NCI-H128 (cell line): ENCODE measurements at regions not wholly inside any gene's neighbourhood (a gene's known extent, or its start where the extent isn't known, plus 50 kb on each side); places are given as distances from the start of the nearest gene placed in this dataset.

Source experiments
- DNase-seq: peaks from one replicate; lab custom pipeline; 2025; ENCODE audit not compliant: unreplicated experiment; lab: John Stamatoyannopoulos, UW

DNA sequence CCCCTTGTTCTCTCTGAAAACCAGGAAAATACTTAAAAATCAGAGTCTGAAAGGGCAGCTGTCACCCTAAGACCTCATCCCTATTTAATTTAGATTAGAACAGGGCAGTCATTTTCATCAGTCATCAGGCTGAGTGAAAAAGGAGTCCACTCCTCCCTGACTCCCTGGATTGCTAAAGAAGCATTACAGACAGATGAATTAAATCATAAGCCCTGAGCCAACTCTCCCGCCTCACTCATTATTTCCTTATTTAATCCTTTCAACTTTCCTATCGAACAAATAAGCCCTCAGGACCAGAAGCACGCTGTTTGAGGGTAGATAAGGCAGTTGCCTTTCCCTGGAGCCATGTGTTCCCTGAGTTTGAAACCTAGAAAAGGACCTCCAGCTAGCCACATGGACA is 201.9 kb upstream of the ANKRD55 start:
- DNase-seq = no peak

DNA sequence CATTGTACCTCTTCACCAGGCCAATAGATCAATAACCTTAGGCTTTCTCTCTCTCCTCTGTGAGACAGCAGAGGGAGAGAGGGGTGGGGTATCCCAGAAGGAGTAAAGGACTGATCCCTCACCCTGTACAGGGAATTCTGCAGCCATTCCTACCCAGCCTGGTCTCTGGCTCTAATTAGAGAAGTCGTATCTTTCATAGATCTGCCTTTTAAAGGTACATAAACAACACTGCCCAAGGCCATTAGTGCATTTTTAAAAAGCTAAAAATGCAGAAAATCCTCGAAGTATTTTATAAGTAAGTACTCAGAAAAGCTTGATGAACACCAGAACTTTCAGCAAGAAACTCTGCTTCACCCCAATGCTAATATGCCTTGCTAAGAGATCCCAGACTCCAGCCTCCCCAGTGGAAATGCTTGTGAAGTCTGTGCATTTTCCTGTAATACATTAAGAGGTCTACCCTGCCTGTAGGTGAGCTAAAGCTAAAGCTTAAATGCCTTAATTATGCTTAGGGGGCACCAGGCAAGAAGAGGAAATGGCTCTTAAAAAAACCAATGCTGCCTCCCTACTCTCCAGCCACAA is 200.0 kb upstream of the ANKRD55 start:
- DNase-seq = no peak

DNA sequence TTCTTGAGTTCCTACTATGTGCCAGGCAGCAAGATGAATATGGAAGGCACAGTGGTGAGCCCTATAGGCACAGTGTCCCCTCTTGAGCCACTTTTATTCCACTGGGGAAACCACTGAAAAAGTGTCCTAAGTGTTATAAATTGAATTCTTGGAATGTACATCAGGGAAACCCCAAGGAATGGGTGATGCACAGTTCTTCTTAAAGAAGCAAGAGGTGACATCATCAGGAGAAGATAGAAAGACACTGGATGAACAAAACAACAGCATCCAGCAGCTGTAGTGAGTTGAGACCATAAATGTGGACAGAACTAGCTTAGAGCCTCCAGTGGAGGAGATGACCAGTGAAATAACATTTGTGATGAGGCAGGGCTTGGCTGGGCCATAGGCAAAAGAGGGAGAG is 199.2 kb upstream of the ANKRD55 start:
- DNase-seq = no peak

DNA sequence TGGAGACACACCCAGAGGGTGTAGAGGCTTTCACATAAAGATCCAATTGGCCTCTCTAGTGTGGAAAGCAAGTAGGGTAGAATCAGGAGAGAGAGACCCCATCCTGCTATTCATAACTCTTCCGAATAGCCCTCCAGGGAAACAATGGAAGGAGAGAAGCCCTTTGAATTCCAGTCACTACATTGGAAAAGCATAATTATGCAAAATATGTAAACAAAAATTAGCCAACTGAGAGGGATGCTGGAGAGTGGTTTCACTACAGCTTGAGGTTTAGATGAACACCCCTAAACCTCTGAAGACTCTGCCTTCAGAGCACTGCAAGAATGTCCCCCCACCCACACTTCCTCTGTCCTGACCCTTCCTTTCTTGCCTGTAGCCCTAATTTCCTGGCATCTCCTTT is 197.3 kb upstream of the ANKRD55 start:
- DNase-seq = no peak

DNA sequence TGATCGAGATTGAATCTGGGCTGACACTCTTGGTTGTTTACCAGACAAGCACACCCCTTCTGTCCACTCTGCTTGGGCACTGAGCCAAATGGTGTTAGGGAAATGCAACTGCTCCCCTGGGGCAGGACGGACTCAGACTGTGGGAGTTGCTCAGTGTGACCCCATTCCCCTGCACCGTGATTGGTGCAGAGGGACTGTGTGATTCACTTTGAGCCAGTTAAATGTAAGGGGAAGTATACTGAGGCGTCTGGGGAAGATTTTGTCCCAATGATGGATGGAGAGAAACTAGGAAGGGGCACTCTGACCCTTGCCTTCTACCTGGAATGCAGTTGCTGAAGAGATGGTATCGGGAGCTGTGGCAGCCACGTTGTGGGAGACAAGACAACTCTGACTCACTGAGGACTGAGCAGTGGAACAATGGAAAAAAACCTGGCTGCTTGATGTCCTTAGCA is 196.0 kb upstream of the ANKRD55 start:
- DNase-seq = no peak

DNA sequence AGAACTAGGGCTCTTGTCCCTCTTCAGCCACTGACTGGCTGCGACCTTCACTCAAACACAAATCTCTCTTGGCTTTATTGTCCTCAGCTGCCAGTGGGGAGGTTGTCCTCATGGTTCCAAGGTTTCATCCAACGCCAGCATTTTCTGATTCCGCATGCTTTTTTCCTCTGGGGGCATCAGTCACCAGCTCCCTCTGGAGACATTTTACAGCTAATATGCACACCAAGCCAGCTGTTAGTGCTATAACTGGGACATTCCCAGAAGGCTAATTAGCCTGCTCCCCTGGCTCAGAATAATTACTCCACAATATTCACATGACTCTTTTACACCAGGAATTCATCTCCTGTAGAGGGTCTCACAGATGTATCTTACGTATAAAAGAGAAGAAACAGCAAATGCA is 193.6 kb upstream of the ANKRD55 start:
- DNase-seq = no peak

DNA sequence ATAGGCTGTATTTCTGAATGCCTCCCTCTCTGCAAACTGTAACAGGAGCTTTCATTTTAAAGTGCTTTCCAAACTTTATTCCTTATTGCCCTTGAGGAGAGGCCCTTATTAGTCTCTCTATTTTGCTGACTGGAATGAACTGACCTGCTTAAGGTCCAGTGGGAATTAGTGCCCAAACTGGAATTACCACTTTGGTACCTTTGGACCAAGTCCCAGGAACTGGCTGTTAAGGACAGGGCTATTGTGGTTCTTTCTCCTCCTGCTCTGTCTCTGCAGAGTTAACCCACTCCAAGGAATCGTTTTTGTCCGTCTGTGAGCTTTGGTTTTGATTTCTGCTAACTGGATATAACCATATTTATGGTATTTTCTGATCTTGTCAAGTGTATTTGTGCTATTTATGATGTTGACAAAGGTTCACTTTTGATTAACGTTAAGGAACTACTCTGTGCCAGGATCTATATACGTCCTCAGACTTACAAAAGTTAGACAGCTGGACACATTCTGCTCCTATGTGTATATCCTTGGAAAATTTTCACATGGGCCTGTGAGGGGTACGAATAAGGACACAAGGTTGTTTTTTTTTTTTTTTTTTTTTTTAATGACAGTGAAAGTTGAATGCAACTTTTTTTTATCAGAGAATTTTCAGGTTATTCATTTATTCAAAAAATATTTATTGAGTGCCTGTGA is 189.1 kb upstream of the ANKRD55 start:
- no peak for DNase-seq

DNA sequence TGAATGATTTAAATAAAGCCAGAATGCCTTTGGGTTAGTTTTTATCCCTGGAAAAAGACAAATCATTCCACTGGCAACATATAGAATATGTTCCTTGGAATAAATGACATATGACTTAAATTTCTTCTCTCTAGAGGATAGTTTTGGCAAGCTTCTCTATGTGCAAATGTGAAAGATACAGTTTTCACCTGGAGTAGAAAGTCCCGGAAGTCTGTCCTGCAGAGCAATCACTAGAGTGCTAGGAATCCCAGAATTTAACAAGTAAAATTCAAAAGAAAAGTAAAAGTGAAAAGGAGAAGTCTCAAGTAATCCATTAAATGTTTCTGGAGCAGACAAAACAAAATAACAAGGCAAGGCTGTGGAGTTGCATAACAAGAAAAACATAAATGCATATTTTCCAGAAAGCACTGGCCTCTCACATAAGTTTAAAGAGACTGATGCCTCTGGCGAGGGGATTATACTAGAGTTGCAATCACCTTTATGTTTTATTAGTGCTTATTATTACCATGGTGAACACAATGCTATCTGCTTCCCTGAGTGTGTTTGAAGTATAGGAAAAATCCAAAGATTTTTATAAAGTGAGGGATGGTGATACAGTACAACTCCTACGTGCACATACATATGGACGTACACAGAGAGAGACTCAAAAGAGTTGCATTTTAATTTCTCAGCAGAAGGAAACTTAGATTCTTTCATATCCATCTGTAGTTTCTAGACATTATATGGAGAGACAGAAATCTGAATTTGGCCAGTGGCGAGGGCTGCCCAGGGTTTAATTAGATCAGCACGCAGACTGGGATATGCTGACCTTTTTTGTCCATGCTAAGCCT is 188.3 kb upstream of the ANKRD55 start:
- DNase-seq = no peak

DNA sequence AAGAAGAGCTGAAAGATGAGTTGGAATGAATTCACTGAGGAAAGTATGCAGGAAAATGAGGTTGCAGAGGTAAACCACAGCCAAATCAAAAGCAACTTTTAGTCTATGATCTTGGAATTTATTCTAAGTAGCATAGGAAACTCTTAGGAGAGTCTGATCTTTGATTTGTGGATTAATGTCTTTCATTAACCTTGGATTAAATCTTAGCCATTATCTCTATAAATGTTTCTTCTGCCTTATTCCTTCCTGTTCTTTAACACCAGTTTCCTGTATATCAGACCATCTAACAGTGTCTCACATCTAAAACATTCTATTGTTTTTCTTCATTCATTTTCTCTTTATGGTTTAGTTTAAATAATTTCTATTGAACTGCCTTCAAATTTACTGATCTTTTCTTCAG is 187.2 kb upstream of the ANKRD55 start:
- DNase-seq = no peak

DNA sequence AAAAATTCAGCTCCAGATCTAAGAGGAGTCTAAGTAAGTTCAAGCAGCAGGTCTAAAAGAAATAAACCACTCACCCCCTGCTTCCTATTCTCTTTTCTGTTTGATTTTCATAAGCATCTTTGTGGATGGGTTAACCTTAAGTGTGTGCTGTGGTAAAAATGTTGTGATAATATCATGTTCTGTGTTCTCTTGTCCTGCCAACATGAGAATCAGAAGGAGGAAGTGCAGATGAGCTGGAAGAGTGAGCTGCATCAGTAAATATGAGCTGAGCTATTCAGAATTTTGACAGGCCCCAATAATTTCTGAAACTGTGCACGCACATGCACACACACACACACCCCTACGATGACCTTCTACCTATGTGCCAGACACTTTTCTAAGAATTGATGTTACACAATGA is 186.5 kb upstream of the ANKRD55 start:
- DNase-seq = no peak

DNA sequence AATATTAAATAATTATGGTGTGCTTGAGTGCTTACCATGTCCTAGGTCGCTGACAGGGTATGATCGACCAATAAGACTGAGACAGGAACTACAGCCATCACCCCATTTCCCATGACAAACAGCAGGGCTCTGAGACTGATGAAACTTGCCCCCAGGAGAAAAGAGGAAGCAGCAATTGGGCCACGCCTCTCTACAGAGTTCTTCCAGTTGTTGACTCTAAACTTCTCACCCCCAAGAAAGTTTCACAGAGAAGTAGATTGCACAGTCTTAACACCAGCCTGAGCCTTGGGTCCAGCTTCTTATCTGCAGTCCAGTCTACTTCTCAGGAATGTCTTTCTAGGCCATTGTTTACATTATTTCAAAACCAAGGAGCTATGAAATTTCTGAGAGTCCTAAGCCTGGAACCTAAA is 182.2 kb upstream of the ANKRD55 start:
- DNase-seq = no peak

DNA sequence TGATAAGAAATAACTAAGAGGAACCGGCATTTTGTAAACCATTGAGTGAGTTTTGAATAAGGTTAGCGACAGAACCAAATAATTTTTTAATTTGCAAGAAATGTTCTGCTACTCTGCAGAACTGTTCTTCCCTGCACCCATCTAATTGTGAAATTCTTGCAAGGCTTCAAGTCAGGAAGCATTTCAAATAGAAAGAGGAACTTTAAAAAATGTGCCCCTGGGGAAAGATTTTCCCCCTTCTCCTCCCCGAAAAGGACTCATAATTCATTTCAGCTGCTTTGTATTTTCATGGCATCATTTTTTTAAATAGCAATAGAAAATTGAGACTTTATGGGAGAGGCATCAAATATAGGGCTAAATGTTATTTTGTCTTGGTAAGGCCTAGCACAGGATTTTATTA is 180.9 kb upstream of the ANKRD55 start:
- DNase-seq = no peak

DNA sequence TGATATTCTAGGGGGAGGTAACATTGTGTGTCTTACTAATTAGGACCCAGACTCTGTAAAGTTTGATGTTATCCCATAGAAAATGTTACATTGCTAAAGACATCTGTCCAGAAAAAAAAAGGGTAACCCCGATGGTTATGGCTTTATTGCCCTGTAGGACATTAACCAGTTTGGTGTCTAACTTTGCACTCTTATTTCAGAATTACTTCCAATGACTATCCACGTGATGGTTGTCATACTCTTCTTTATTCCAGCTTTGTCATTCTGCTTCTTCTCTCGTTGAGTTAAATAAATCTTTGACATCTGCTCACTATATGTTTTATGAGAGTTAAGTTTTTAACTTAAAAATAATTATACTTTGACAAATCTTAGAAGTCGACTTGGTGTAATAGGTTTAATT is 180.4 kb upstream of the ANKRD55 start:
- DNase-seq = no peak

DNA sequence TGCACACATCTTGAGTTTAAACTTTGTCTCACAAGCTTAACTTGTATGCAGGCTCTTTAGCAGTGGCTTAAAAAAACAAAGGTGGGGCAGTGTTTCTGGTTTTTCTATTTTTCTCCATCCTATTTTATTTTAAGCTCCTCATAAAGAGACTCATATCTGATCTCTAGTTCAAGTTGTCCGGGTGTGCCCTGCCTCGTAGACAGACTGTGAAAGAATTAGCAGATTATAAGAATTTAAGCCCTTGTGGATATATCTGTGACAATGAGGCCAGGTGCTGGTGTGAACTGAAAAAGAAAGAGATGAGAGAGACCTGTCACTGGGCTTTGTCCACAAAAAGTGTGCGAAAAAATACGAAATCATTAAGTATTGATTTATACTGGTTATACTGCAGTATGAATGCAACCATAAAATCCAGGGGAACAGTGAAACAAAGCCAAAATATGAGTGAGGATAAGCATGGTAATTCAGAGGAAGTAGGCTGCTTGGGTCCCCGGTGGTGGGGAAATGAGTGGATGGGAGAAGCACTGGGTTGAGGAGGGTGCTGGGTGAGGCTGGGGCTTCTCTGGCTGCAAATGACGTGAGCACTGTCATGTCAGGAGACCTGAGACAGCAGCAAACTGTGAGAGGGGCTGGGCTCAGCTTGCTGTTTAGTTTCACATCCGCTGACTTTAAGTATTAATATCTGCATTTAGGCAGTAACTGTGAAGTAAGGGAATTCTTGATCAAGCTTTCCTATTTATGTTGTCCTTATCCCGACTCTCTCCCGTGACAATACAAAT is 179.7 kb upstream of the ANKRD55 start:
- DNase-seq = no peak

DNA sequence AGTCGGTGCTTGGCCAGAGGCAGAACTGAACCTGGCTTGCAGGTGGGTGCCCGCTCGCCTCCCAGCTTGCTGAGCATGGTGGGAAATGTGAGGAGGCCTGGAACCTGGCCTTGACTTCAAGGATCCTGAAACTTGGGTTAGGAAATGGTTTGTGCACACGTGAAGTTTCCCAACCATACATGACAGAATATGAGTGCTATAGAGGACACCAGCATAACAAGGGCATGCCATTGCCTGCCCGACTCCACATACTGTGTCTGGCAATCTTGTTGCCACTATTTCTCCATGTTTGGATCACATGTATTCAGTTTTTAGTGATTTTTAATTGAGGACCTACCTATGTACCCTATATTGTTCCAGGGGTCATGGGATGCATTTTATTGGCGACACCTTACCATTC is 177.6 kb upstream of the ANKRD55 start:
- no peak for DNase-seq

DNA sequence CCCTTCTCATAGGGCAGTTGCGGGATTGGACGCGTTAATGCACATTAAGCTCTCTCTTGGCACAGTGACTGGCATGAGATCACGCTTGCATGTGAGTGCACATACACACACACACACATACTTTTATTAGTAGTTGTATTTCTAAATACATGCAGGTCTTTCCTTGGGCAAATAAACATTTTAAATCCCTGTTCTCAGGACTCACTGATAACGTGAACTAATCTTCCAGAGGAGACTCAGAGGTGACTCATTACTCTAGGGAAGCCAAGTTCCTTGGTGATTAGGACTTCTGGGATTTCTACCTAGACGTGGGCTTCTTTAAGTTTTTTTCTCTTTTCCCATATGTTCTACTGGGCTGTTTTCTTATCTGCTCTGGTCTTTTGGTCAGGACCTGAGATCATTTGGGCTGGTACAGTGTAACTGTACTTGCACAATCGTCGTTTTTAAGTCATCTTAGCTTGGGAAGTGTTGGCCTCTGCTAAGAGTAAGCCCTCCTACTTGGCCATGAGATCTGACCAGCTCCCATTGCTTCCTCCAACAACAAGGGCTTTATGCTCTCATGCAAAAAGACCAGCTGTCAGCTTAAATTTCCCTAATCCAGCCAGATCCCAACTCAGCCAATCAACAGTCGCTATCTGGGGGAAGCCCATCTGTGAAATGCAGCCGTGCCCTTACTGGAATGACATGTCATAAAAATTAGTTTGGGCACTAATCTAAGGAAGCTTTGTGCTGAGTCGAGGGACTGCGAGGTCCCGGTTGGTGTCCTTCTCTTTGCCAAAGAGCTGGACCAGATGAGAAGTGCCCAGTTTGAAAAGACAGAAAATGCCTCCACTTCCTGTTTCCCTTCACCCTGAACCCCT is 176.4 kb upstream of the ANKRD55 start:
- no peak for DNase-seq

DNA sequence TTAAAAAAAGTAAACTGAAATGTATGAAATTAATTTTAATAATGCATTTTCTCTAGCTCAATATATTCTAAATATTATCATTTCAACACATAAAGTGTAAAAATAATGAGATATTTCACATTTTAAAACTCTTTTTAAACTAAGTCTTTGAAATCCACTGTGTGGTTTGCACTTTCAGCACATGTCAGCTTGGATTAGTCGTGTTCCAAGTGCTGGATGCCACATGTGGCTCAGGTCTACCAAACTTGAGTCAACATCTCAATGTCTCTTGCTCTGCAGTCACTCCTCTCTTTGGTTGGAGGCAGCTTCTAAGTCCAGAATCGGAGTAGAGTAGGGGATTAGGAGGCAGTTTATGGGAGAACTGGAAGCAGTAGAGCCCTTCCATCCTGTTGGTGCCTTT is 173.7 kb upstream of the ANKRD55 start:
- no peak for DNase-seq

DNA sequence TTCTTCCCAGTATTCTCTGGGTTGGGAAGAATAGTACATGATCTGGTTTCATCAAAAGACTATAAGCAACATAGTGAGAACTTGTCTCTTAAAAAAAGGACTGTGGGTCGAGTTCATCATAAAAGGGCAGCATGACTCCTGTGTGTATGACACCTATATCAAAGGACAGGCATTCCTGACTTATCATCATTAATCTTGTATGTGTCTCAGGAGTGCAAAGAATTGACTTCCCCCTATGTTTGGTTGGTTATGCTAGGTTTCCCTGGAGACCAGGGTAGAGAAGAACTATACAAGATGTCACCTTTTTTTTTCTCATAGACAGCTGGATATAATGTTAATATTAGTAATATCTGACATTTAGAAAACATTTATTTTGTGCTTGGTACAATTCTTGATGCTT is 173.1 kb upstream of the ANKRD55 start:
- no peak for DNase-seq

DNA sequence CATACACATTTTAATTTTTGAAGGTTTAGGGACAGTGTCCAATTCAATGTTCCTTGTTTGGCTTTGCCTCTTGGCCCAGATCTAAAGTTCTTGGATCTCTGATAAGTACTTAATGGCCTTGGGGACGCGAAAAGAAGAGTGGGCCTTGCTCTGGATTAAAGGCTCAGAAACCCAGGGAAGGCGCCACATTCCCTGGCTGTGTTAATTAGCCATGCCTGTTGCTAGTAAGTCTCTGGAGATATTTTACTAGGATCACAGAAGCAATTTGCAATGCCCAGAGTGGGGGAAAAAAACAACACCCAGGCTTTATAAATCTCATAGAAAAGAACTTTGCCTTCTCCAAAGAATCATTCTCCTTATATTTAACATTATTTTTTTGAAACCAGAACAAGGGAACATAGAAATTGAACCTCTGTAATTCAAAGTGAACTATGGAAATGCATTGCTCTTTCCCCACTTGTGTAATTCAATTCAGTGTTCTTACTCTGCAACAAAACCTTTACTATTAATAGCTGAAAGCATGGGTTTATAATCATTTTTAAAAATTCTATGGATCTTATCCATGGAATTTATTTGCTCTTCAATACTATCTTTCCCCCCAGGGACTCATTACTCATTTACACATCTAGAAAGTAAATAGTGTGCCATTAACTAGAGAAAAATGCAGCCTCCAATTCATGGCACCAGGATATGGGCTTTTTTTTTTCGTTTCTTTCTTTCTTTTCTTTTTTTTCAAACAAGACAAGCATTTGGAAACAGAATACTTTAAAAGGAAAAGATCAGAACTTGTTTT is 172.2 kb upstream of the ANKRD55 start:
- no peak for DNase-seq
